ENCODE measurements at regions not wholly inside any gene's neighbourhood (a gene's known extent, or its start where the extent isn't known, plus 50 kb on each side); places are given as distances from the start of the nearest gene placed in this dataset.
"Not testable (repeated sequence)": the region's sequence is repeated elsewhere in the genome, so short reads cannot be mapped to it uniquely, and the experiment has no call there.

DNA sequence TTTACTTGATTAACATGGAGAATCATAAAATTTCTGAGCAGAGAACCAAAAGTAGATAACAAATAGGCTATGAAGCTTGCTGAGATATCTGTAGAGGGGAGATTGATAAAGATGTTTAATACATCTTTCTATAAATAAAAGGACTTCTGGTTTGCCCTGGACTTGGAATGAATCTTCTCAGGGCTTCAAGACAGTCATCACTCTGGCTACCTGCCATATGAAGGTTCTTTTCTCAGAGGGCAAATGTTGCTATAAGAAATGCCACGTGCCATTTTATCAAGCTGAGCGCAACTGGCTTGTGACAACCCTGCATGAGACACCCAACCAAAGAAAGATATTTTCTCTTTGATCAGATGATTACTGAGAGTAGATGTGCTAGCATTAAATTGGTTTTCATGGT is 192.5 kb downstream of the WNT5A start:
- no peak for DNase-seq

DNA sequence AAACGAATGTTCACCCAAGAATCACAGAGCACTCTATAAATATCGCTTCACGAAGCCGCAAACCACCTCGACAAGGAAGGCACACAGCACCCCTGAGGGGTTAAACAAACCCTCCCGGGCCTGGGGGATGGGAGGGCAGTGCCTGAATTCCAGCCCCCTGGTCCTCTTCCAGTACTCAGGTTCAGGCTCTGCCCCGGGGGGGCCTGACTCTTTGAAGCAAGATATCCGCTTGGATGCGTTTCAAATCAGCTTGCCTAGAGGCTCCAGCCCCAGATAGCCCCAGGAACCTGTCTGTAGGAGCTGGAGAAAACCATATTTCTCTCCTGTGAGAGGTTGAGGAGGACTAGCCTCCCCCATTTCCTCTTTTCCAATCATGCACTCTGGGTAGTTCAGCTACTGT is 194.7 kb downstream of the WNT5A start:
- no peak for DNase-seq

DNA sequence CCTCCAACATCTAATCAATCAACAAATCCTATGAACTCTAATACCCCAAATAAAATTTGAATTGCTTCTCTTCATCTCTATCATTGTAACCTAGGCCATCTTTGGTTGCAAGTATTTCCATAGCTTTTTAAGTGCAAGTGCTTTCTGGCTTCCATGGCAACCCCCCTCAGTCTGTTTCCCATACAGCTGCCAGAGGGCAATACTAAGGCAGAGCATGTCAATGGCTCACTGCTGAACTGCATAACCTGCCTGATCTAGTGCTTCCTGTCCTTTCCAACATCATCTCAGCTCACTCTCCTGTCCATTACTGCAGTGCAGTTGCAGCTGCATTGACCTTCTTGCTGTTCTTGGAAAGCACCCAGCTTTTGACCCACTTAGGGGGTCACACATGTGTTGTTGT is 198.4 kb downstream of the WNT5A start:
- DNase-seq: no peak

DNA sequence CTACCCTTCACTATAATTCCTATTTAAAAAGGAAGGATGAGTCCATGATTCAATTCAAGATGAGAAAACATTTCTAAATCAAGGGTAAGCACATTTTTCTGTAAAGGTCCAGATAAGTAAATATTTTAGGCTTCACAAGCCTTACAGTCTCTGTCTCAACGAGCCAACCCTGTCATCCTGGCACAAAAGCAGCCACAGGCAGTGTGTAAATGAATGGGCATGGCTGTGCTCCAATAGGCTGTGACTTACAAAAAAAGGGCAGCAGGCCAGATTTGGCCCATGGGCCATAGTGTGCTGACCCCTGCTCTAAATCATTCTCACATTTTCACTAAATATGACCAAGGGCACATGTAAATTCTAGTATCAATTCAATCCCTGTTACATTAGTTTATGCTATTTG is 200.4 kb downstream of the WNT5A start:
- DNase-seq: no peak

DNA sequence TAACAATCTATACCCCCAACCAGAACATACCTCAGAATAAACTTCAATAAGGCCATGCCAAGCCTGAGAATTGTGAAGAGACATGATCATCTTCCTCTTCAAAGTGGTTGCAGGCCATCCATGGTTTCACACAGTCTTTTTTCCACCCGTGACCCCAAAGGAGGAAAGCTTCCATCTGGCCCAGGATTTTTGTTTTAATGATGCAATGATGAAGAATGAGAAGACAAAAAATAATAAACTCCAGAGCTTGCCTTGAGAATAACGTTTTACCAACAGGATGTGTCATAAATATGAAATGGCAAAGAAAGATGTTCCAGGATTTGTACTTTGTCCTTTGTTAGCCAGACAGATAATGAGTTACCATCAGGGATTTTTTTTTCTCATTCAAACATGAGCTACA is 201.9 kb downstream of the WNT5A start:
- peak; percentile 46 for DNase-seq

DNA sequence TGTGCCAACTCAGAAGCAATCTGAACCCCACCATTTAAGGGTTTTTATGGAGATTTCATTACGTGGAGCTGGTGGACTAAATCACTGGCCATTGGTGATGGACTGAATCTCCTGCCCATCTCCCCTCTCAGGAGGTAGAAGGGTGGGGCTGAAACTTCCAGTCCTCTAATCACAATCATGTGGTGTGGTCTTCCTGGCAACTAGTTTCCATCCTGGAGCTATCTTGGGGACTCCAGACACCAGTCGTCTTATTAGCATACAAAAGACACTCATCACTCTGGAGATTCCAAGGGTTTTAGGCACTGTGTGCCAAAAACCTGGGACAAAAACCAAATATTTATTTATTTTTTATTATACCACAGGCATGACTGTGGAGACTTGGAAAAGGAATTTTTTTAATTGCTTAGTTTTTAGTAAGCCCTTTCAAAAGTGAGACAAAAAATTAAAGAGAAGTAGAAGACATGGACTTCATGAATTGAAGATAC is 203.6 kb downstream of the WNT5A start:
- no peak for DNase-seq

DNA sequence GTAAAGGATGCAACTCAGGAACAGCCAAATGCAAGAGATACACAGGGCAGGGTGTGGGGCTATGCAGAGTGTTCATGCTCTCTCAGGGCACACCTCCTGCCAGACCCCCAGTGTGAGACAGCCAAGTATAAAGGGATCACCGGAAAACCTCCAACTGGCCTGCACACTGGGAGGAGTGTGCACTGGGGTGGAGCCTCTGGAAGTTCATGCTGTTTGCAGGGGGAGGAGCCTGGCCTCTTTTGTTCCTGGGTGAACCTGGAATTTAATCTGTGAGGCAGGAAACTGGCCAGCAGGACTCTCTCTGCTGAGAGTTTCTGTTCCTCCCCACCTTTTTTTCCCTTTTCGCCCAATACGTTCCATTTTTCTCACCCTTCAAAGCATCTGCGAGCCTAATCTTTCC is 204.1 kb downstream of the WNT5A start:
- no peak for DNase-seq

DNA sequence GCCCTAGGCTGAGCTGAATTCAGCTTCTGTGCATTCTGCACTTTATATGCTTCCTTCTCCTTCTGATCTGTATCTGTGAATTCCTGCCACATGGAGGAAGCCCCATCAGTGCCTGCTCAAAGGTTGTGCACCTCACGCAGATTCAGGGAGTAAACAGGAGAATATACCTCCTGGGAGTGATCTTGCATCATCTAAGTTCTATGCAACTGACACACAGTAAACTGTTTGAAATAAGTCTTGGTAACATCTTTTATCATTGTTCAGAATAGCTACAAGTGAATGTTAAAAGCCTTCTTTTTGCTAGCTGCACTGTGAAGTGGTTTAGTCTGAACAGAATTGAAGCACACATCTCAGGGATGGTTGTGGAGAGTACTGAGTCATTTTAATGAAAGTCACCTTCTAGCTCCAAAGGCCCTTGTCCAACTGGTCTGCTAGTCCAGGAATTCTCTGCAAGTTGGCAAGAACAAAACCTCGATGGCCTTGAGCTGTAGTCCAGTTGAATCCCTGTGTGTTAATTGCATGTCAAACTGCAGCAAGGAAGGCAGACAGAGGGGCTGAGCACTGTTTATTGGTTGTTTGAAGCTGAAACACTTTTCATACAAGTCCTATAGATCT is 215.0 kb downstream of the WNT5A start:
- no peak for DNase-seq

DNA sequence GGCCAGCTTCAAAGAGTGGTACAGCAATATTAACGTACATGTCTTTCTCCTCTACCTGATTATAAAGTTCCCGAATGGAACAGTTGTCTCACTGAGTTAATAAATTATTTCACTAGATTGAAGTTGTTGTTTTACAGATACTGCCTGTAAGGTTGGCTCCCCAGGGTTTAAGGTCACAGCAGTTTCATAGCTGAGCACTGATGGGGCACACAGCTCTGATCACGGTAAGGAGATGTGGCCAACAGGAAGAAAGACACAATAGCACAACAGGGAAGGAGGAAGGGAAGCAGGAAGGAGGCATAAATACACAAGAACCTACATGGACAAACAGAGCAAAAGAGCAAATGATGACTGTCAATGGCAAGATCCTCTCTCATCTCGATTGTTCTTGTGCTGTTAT is 215.6 kb downstream of the WNT5A start:
- DNase-seq: no peak

DNA sequence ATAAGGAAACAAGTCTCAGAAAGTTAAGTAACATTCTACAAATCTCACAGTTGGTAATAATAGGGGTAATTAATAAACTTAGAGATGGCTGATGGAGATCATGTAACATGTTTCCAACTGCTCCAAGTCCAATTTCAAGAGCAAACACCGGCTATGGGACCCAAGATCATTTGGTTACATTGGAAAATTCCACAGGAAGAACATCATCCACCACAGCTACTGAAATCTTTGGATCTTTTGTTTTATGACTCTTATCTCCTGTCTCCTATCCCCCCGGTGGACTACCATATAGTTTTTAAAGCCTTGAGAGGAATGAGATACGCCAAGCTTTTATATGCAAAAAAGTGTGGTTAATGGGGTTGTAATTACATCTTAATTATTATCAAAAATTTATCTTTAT is 216.1 kb downstream of the WNT5A start:
- no peak for DNase-seq

DNA sequence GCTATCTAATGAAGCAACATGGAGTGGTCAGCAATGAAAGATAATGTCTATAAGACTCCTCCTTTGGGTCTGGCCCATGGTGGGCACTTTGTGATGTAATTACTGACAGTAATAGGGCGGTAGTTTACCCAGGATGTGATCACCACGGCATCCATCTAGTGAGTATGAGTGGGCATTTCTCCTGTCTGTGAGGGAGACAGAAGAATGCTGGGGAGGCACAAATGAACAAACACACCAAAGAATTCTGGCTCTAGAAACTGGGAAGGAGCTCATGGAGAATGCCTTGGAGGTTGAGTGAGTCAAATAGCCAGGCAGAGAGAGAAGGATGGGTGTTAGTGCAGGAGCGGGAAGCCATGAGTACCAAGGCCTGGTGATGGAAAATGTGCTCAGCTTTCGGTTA is 217.5 kb downstream of the WNT5A start:
- DNase-seq: no peak

DNA sequence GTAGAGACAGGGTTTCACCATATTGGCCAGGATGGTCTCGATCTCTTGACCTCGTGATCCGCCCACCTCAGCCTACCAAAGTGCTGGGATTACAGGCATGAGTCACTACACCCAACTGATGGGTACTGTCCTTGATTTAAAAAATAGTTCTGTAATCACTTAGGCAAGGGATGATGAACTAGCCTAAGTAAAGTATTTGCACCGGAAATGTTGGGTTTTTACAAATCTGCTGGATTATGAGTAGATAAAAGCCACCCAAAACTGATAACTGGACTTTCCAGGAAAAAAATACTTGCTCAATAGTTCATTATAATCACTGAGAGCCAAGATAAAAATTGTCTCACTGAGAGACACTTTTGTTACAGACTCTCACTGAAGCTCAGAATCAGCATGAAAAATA is 218.0 kb downstream of the WNT5A start:
- peak; percentile 24 for DNase-seq

DNA sequence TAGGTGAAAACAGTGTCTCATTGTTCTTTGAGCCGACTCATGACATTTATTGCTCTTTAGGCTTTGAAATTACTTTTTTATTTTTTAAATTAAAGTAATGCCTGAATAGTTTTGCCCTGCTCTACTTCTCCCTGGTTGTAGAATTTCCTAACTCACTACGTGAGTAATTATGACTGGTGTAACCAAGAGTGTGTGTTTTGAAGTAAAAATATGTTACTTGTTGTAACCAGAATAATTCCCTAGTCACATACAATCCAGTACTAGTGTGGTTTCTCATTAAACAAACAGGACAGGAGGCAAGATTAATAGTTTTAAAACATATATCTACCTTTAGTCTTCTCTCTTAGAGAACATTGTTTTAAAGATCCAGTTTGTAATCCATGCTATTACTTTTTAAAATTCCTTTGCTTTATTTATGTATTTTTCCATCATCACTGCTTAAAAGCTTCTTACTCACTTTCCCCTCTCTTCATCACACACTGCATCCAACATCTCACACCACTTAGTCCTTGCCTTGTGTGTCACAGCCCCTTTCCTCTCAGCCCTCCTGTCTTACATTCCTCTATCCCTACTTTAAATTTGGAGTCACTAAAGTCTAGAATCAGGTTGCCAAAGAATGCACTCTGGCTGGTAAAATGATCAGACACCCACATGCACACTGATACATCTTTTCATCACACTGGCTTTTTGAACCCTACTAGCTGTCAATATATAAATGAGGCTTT is 219.7 kb downstream of the WNT5A start:
- peak; percentile 79 for DNase-seq

DNA sequence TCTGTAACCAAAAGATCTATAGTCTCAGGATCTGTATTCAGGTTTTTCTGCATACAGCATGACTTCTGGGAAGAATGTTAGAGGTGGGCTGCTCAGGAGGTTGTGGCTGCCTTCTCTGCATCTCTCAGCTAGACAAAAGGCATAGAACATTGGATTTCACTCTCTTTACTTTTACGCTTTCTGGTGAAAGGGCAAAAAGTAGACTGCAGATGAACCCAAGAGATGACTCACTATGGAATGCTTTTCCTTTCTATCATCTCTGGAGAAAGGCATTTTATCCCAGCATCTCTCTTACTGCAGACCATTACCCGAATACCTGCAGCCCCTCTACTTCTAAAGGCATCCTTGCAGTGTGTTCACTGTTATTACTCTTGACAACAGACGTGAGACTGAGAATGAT is 222.2 kb downstream of the WNT5A start:
- peak; percentile 19 for DNase-seq

DNA sequence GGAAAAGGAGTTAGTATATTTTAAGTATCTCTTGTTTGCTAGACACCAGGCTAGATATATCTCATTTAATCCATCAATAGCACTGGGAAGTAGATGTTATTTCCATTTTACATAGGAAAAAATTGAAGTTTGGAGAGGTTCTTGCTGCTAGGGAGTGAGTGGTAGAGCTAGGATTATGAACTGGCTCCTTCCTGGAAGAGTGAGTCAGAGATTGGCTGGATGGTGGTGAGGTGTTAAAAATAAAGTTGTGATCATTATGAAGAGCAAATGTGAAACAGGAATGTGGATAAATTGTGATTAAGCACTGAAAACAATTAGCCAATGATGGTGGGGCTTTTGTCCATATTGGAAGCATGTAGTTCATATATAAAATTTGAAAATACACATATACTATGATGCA is 234.2 kb downstream of the WNT5A start:
- DNase-seq: peak; percentile 35

DNA sequence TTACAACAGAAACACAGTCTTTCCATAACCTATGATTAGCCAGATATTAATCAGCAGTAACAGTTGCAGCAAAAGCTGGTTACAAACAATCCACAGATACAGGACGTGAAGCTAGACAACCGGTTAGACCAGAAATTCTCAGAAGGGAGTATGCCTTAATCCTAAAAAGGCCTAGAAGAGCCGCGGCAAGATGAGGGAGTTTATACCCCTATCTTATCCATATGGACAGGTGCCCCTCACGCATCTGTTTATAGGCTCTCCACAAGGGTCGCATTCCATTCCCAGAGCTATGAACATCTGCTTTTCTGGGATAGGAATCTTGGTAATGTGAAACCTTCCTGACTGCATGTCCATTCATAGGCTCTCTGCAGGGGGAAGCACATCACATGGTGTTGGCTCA is 237.9 kb downstream of the WNT5A start:
- not testable (repeated sequence) for DNase-seq

DNA sequence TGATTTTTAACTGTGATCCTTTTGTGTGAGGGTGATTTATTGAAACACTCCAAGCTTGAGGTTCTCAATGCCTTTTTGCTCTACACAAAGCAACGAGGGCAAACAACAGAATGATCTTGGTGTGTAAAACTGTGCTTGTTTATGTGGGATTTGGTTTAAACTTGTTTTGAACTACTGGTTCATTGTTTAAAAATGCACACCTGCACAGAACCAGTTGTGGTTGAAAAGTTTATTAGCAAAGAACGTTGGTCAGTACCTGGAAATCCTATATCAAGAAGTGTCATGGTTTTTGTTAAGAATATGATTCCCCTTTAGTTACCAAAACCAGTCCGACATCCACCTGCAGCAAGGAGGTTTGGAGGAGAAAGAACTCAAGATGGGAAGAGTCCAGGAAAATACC is 239.4 kb downstream of the WNT5A start:
- DNase-seq: no peak

DNA sequence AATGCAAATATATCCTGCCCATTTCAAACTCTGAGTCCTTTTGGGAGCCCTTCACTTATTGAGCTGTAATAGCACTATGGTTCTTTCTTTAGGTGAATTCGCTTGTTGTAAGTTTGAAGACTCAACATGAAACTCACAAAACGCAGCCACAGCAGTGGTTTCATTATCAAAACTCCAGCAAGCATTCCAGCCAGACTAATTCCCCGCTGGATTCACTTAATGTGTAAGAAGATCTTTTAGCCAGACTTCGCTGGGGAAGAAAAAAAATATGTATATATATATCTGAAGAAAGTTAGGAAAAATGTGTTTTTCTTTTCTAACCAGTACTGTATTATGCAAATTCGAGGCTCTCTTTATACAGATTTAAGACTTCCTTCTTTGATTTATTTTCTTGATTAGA is 241.1 kb downstream of the WNT5A start:
- DNase-seq: peak; percentile 31

DNA sequence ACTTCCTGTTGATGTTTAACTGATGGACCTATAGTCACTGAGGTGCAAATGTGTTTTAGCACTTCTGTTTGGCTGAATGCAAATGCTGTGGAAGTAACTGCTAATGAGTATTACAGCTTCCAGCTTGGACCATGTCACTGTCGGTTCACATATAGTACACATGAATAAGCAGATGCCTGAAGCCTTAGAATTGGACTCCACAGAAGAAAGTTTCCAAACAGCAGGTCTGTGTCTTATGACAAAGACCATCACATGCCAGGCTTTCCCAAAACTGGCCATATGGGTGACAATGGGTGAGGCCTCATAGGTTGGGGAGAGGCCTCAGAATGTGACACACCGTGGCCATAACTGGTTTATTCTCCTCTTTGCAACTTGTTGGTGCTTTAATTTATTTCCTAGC is 241.8 kb downstream of the WNT5A start:
- peak; percentile 21 for DNase-seq

DNA sequence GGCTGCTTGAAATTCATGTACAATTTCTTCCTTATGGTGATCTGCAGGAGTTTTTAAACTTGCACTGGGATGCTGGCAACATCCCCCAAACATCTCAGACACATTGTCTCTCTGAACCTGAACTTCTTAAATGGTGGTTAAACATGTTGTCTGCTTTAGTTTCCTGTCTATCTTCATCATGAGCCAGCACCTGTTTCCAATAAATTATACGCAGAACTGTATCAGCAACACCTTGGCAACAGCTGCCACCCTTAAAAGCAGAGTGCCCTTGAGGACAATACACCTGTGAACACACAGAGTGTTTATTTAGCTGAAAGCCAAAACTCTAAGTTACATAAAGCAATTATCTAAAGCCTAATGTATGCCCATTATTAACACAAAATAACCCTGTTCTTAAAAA is 242.9 kb downstream of the WNT5A start:
- DNase-seq: no peak

DNA sequence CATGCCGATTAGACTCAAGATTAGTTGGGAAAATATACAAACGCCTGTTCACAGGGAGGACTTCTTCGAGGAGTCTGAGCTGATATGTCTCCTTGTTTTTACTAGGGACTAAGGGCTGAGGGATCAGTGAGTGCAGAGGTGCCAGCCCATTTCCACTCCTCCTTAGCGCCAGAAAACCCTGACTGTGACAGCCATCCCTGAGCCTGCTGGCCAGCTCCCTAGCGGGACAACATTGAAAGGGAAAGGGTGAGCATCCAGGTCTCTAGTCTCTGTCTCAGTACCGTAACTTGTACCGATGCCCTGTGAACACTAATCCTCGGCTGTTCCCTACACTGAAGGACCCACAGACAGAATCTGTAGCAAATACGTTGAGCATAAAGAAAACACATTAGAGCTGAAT is 243.4 kb downstream of the WNT5A start:
- DNase-seq: no peak

DNA sequence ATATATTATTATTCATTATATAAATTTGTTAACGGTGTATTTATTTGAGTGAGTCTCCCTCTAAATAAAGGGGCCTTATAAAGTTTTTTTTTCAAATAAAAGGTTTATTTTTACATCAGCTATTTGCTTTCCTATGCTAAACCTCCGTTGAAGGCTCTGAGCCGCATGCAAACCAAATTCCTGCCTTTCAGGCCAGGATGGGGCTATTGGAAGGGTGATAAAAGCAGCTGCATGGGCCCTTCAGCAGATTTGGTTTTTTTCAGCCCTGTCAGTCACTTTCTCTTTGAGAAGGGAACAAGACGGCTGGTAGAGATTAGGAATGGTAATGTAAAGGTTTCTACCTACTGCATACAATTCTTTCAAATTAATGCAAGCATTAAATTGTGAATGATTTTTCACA is 244.2 kb downstream of the WNT5A start:
- DNase-seq: no peak

DNA sequence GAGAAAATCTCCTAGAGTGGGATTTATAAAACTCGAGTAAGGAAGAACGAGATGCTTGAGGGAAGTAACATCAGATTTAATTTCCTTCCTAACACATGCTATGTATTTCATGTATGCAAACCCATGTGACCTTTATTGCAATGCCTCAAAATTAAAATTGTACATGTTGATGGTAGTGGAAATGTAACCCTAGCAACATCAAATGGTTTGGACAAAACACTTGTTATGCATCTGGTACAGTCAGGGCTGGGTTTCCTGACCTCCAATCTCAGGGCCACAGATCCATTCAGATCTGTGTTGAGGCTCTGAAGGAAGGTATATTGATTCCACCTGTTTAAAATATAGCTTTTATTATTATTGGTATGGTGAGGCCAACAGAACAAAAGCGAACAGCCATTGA is 246.0 kb downstream of the WNT5A start:
- no peak for DNase-seq

DNA sequence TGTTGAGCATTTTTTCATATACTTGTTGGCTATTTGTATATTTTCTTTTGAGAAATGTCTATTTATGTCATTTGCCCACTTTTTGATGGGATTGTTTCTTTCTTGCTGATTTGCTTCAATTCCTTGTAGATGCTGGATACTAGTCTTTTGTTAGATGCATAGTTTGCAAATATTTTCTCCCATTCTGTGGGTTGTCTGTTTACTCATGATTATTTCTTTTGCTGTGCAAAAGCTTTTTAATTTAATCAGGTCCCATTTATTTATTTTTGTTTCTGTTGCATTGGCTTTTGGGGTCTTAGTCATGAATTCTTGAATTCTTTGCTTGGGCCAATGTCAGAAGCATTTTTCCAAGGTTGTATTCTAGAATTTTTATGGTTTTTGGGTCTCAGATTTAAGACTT is 251.7 kb downstream of the WNT5A start:
- DNase-seq: no peak

DNA sequence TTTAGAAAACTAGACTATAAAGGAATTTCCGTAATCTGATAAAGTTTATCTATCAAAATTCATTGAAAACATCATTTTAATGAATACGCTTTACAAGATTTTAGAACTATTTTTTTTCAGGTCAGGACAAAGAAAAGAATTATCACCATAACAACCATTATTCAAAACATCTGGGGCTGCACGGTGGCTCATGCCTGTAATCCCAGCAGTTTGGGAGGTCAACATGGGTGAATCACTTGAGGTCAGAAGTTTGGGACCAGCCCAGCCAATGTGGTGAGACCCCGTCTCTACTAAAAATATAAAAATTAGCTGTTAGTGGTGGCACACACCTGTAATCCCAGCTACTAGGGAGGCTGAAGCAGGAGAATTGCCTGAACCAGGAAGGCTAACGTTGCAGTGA is 260.4 kb downstream of the WNT5A start:
- no peak for DNase-seq

All from HCEC 1CT (cell line).